B cell (primary cell): ENCODE measurements at regions not wholly inside any gene's neighbourhood (a gene's known extent, or its start where the extent isn't known, plus 50 kb on each side); places are given as distances from the start of the nearest gene placed in this dataset.

Experiments
- ATAC-seq: fragments of 200-7000 bp; cut with Tn5 transposase; one replicate; pipeline ENCODE4 v1.10.0; 2021; ENCODE audit warnings: low read depth, mild to moderate bottlenecking, moderate number of reproducible peaks, moderate library complexity
- CTCF ChIA-PET: fragments of 350-600 bp; sonication (Branson Sonifier 250); formaldehyde crosslinking; loops from one replicate; lab custom pipeline; 2021; ENCODE audit warnings: antibody characterized with exemption, inconsistent platforms; lab: Charles Lee
- POLR2A ChIA-PET: fragments of 350-600 bp; sonication (Branson Sonifier 250); formaldehyde crosslinking; loops from one replicate; lab custom pipeline; 2021; ENCODE audit warnings: antibody characterized with exemption; lab: Charles Lee
- DNase-seq: peaks from one replicate; pipeline ENCODE4 v3.0.0; 2013
- H2AFZ ChIP-seq: 2 replicates; pipeline ENCODE4 v1.6.1; 2012; ENCODE audit warnings: mild to moderate bottlenecking, low read depth, low read length; ENCODE audit not compliant: insufficient read depth, poor library complexity, severe bottlenecking
- H3K27ac ChIP-seq, 2 donors: 1 replicate in 1 of 2; 2 replicates in 1 of 2; pipeline ENCODE4 v1.5.1; 2012 to 2013; ENCODE audit warnings: low read length in 2 of 2, mild to moderate bottlenecking in 2 of 2, moderate library complexity in 1 of 2
- H3K27me3 ChIP-seq, 4 experiments: fragments of 200-600 bp in 1 of 4; sonication (generic) in 1 of 4; replicated peaks in 1 of 4; 1 replicate in 2 of 4; 2 replicates in 2 of 4; pipeline versions ENCODE4 v1.6.1 to v1.7.0; 2013 to 2016; ENCODE audit warnings: low read length in 3 of 4, mild to moderate bottlenecking in 2 of 4, mixed read lengths in 1 of 4, moderate library complexity in 1 of 4; ENCODE audit not compliant: insufficient read depth in 4 of 4, control insufficient read depth in 3 of 4; ENCODE audit errors: control extremely low read depth in 1 of 4
- H3K36me3 ChIP-seq, 2 experiments: replicated peaks in 1 of 2; 1 replicate in 1 of 2; 2 replicates in 1 of 2; pipeline versions ENCODE4 v1.6.1 to v1.7.1; 2013; ENCODE audit warnings: low read length in 1 of 2; ENCODE audit not compliant: insufficient read depth in 2 of 2, control insufficient read depth in 1 of 2; ENCODE audit errors: control extremely low read depth in 1 of 2, extremely low read depth in 1 of 2
- H3K4me1 ChIP-seq, 2 donors: fragments of 200-600 bp in 1 of 2; sonication (generic) in 1 of 2; 1 replicate in 1 of 2; 2 replicates in 1 of 2; pipeline versions ENCODE4 v1.5.1 to v1.6.1; 2013 to 2017; ENCODE audit warnings: low read length in 2 of 2; ENCODE audit not compliant: control insufficient read depth in 2 of 2, insufficient read depth in 2 of 2
- H3K4me2 ChIP-seq: replicated peaks from 2 replicates; pipeline ENCODE3; 2012; ENCODE audit warnings: mild to moderate bottlenecking, low read depth, low read length; ENCODE audit not compliant: poor library complexity, severe bottlenecking
- H3K4me3 ChIP-seq, 5 experiments: fragments of 200-600 bp in 1 of 5; sonication (generic) in 1 of 5; 1 replicate in 3 of 5; 2 replicates in 2 of 5; pipeline versions ENCODE4 v1.5.1 to v1.7.0; 2011 to 2016; ENCODE audit warnings: low read length in 4 of 5, mild to moderate bottlenecking in 4 of 5, low read depth in 2 of 5, control low read depth in 1 of 5, moderate library complexity in 1 of 5; ENCODE audit not compliant: insufficient read depth in 1 of 5; ENCODE audit errors: control extremely low read depth in 1 of 5, extremely low read depth in 1 of 5
- H3K79me2 ChIP-seq: fragments of 200-600 bp; sonication (generic); one replicate; pipeline ENCODE4 v1.6.0; 2016; ENCODE audit warnings: low read length; ENCODE audit not compliant: control insufficient read depth, insufficient read depth
- H3K9ac ChIP-seq: fragments of 200-600 bp; sonication (generic); 2 replicates; pipeline ENCODE4 v1.6.1; 2017; ENCODE audit warnings: mild to moderate bottlenecking, low read length, moderate library complexity
- H3K9me3 ChIP-seq, 3 donors: one replicate each; pipeline versions ENCODE4 v1.6.1 to v1.7.1; 2013; ENCODE audit warnings: low read length in 2 of 3; ENCODE audit not compliant: control insufficient read depth in 2 of 3, insufficient read depth in 1 of 3; ENCODE audit errors: control extremely low read depth in 1 of 3
- H4K20me1 ChIP-seq: 2 replicates; pipeline ENCODE4 v1.6.0; 2012; ENCODE audit warnings: mild to moderate bottlenecking, low read length; ENCODE audit not compliant: insufficient read depth, control insufficient read depth, poor library complexity, severe bottlenecking
- H3K27ac Mint-ChIP-seq: one replicate; pipeline ENCODE4 v1.8.0; 2021; ENCODE audit warnings: mixed read lengths
- H3K27me3 Mint-ChIP-seq: one replicate; pipeline ENCODE4 v1.8.0; 2021; ENCODE audit warnings: mixed read lengths
- H3K4me1 Mint-ChIP-seq: one replicate; pipeline ENCODE4 v1.8.0; 2021; ENCODE audit warnings: mixed read lengths
- H3K4me3 Mint-ChIP-seq: one replicate; pipeline ENCODE4 v1.8.0; 2021; ENCODE audit warnings: mixed read lengths
- H3K9me3 Mint-ChIP-seq: one replicate; pipeline ENCODE4 v1.8.0; 2022; ENCODE audit warnings: mixed read lengths; ENCODE audit not compliant: insufficient read depth
- CTCF ChIP-seq: fragments of 200-600 bp; IDR thresholded peaks from one replicate; pipeline ENCODE4 v1.8.0; 2022; ENCODE audit warnings: antibody characterized with exemption, mild to moderate bottlenecking
- EZH2 ChIP-seq: IDR thresholded peaks from 2 replicates; pipeline ENCODE4 v1.6.1; 2012; ENCODE audit warnings: borderline replicate concordance, low read depth, mild to moderate bottlenecking, moderate library complexity, low read length; ENCODE audit not compliant: insufficient read depth, poor library complexity, severe bottlenecking
- WGBS: methylation state at CpG from one replicate; pipeline ENCODE4 v1.1.5; 2013; ENCODE audit warnings: missing lambda C conversion rate; ENCODE audit not compliant: insufficient coverage; 5-methylcytosine and 5-hydroxymethylcytosine counted together
- intact Hi-C: fragments of 100-400 bp; cut with micrococcal nuclease; formaldehyde crosslinking; loops from one replicate; pipeline ENCODE4 v1.10.0; 2022

- H3K79me2 ChIP-seq, result no peaks in the 10 kb centered on the region
- intact Hi-C loops, result no loop called here
- no peak for DNase-seq
- no peak overlapping the region for H3K4me2 ChIP-seq
- no peak overlapping the region for H3K4me3 ChIP-seq
- Mint-ChIP-seq H3K27me3 (no peaks in the 10 kb centered on the region), H3K4me3 (no peak overlapping the region), H3K27ac (no peak overlapping the region), H3K9me3 (no peaks in the 10 kb centered on the region), H3K4me1 (peaks cover 11% of the 10 kb centered on the region)
- no peaks in the 10 kb centered on the region for H3K9me3 ChIP-seq
- H3K36me3 ChIP-seq, result no peaks in the 10 kb centered on the region
- 80% methylated on average over 2 of the region's 4 CpGs for WGBS
- H3K27ac ChIP-seq, result no peak overlapping the region
- ChIA-PET CTCF (no interaction called here), POLR2A (no interaction called here)
- H3K4me1 ChIP-seq, result peaks cover 0 to 5% of the 10 kb centered on the region in 2 donors
- H3K9ac ChIP-seq, result no peak overlapping the region
- no peak for TF ChIP-seq EZH2
- TF ChIP-seq CTCF, result no peak
- H2AFZ ChIP-seq, result no peak overlapping the region
- H3K27me3 ChIP-seq, result peaks cover 0 to 4% (median 0%) of the 10 kb centered on the region in 4 experiments
- ATAC-seq, result no peak
- H4K20me1 ChIP-seq, result no peaks in the 10 kb centered on the region
Measured at GRCh38 chr1:217024911-217025310, 301.7 kb upstream of the ESRRG start.

GRCh38 chr1:217021956-217022355, 298.7 kb upstream of the ESRRG start:
- no CpG with 5 or more reads among the region's 2 CpGs for WGBS

More at GRCh38 chr1:217021956-217022355, 298.7 kb upstream of the ESRRG start:
- H3K9ac ChIP-seq, result no peak overlapping the region
- no peak overlapping the region for H3K27ac ChIP-seq
- H3K36me3 ChIP-seq, result no peaks in the 10 kb centered on the region
- H3K4me2 ChIP-seq, result no peak overlapping the region
- Mint-ChIP-seq H3K27me3 (no peaks in the 10 kb centered on the region), H3K9me3 (no peaks in the 10 kb centered on the region), H3K27ac (no peak overlapping the region), H3K4me3 (no peak overlapping the region), H3K4me1 (peaks cover 1% of the 10 kb centered on the region)
- ATAC-seq, result no peak
- H4K20me1 ChIP-seq, result no peaks in the 10 kb centered on the region
- no peak for TF ChIP-seq EZH2
- TF ChIP-seq CTCF, result no peak
- no peaks in the 10 kb centered on the region for H3K4me1 ChIP-seq
- DNase-seq, result no peak
- no peaks in the 10 kb centered on the region for H3K9me3 ChIP-seq
- ChIA-PET CTCF (no interaction called here), POLR2A (no interaction called here)
- H3K79me2 ChIP-seq, result no peaks in the 10 kb centered on the region
- H3K27me3 ChIP-seq, result peaks cover 0 to 4% (median 0%) of the 10 kb centered on the region in 4 experiments
- intact Hi-C loops, result no loop called here
- H3K4me3 ChIP-seq, result no peak overlapping the region
- no peak overlapping the region for H2AFZ ChIP-seq
